HCT116 (cell line): ENCODE measurements at regions not wholly inside any gene's neighbourhood (a gene's known extent, or its start where the extent isn't known, plus 50 kb on each side); places are given as distances from the start of the nearest gene placed in this dataset.

Experiments used
- ATAC-seq: fragments of 200-7000 bp; cut with Tn5 transposase; 2 replicates; pipeline ENCODE4 v1.9.1; 2020; ENCODE audit warnings: mild to moderate bottlenecking, moderate library complexity
- BruUV-seq: library from RNA; stranded (reverse); fragments of 400-500 nt; replicated peaks from 2 replicates; lab custom pipeline; 2021; lab: Mats Ljungman, UMichigan
- CTCF ChIA-PET: fragments of 300-600 bp; sonication (Branson Sonifier 250); formaldehyde crosslinking; loops from one replicate; lab custom pipeline; 2021; ENCODE audit warnings: antibody characterized with exemption; lab: Charles Lee
- POLR2A ChIA-PET: fragments of 300-600, 350-600 bp; sonication (Branson Sonifier 250); formaldehyde crosslinking; loops from one replicate; lab custom pipeline; 2021; ENCODE audit warnings: antibody characterized with exemption; lab: Charles Lee
- RAD21 ChIA-PET, 2 experiments: fragments of 300-600 bp; sonication (Branson Sonifier 250); formaldehyde crosslinking; loops; one replicate each; lab custom pipeline; 2023; ENCODE audit warnings: low total read pairs in 2 of 2; ENCODE audit not compliant: uncharacterized antibody in 2 of 2, unreplicated experiment in 2 of 2, low non-redundant PET in 1 of 2; lab: Charles Lee
- DNase-seq: peaks from one replicate; pipeline ENCODE4 v3.0.0-alpha.2; 2010; ENCODE audit warnings: low read depth, low spot score
- H2AFZ ChIP-seq: fragments of 200-600 bp; shearing (Covaris generic), sonication (generic); 2 replicates; pipeline ENCODE4 v1.6.1; 2017; ENCODE audit warnings: low read depth, mixed run types, mixed read lengths, antibody characterized with exemption, low read length; ENCODE audit not compliant: poor library complexity, severe bottlenecking
- H3K27ac ChIP-seq: 2 replicates; pipeline ENCODE4 v1.5.1; 2012; ENCODE audit warnings: low read depth, low read length
- H3K27me3 ChIP-seq: fragments of 200-600 bp; sonication (generic); 2 replicates; pipeline ENCODE4 v1.6.1; 2016; ENCODE audit warnings: mixed run types, low read length, mixed read lengths; ENCODE audit not compliant: insufficient read depth
- H3K36me3 ChIP-seq, 2 experiments: fragments of 200-500 bp in 1 of 2; fragments of 200-600 bp in 1 of 2; sonication (Bioruptor generic) in 1 of 2; sonication (generic) in 1 of 2; 2 replicates each; pipeline versions ENCODE4 v1.5.1 to v1.6.1; 2014 to 2016; ENCODE audit warnings: low read length in 2 of 2, inconsistent platforms in 1 of 2, mixed read lengths in 1 of 2, mixed run types in 1 of 2; ENCODE audit not compliant: insufficient read depth in 2 of 2, control insufficient read depth in 1 of 2
- H3K4me1 ChIP-seq, 2 experiments: fragments of 200-600 bp in 1 of 2; sonication (generic) in 1 of 2; 2 replicates each; pipeline versions ENCODE4 v1.5.1 to v1.6.1; 2012 to 2017; ENCODE audit warnings: low read length in 2 of 2, inconsistent platforms in 1 of 2, mild to moderate bottlenecking in 1 of 2, mixed read lengths in 1 of 2, mixed run types in 1 of 2, moderate library complexity in 1 of 2; ENCODE audit not compliant: insufficient read depth in 2 of 2, control insufficient read depth in 1 of 2
- H3K4me2 ChIP-seq: fragments of 200-600 bp; sonication (generic); 2 replicates; pipeline ENCODE4 v1.6.1; 2017; ENCODE audit warnings: mixed run types, low read length, mixed read lengths
- H3K4me3 ChIP-seq, 2 experiments: fragments of 200-600 bp in 1 of 2; sonication (generic) in 1 of 2; replicated peaks in 1 of 2; 2 replicates each; pipeline ENCODE4 v1.5.1; 2011 to 2016; ENCODE audit warnings: low read length in 2 of 2, control low read depth in 1 of 2, low read depth in 1 of 2, mild to moderate bottlenecking in 1 of 2, mixed read lengths in 1 of 2, mixed run types in 1 of 2
- H3K79me2 ChIP-seq: fragments of 200-600 bp; sonication (generic); 2 replicates; pipeline ENCODE4 v1.6.1; 2017; ENCODE audit warnings: mild to moderate bottlenecking, mixed run types, low read length, moderate library complexity, mixed read lengths; ENCODE audit not compliant: insufficient read depth
- H3K9ac ChIP-seq: fragments of 200-600 bp; sonication (generic); 2 replicates; pipeline ENCODE4 v1.6.1; 2016; ENCODE audit warnings: low read length, mixed read lengths
- H3K9me2 ChIP-seq: fragments of 200-600 bp; sonication (generic), shearing (Covaris generic); 2 replicates; pipeline ENCODE4 v1.6.1; 2017; ENCODE audit warnings: mixed run types, mild to moderate bottlenecking, moderate library complexity; ENCODE audit not compliant: insufficient read depth
- H3K9me3 ChIP-seq, 2 experiments: fragments of 200-500 bp in 1 of 2; fragments of 200-600 bp in 1 of 2; sonication (Bioruptor generic) in 1 of 2; sonication (generic) in 1 of 2; 2 replicates each; pipeline ENCODE4 v1.6.1; 2014 to 2017; ENCODE audit warnings: low read length in 2 of 2, mixed read lengths in 2 of 2, inconsistent platforms in 1 of 2, low read depth in 1 of 2, mild to moderate bottlenecking in 1 of 2, mixed run types in 1 of 2, moderate library complexity in 1 of 2; ENCODE audit not compliant: control insufficient read depth in 1 of 2, insufficient read depth in 1 of 2
- H4K20me1 ChIP-seq: fragments of 200-600 bp; sonication (generic), shearing (Covaris generic); 2 replicates; pipeline ENCODE4 v1.6.1; 2017; ENCODE audit warnings: mixed run types, mild to moderate bottlenecking, moderate library complexity; ENCODE audit not compliant: insufficient read depth
- ATF3 ChIP-seq: IDR thresholded peaks from 2 replicates; pipeline ENCODE4 v1.6.1; 2012
- CTCF ChIP-seq, 3 experiments: fragments of 200-600 bp in 1 of 3; sonication (generic) in 1 of 3; IDR thresholded peaks in 2 of 3; conservative IDR thresholded peaks in 1 of 3; 2 replicates each; pipeline ENCODE4 v1.5.1; 2012 to 2017; ENCODE audit warnings: low read depth in 2 of 3, low read length in 2 of 3, antibody characterized with exemption in 1 of 3, borderline replicate concordance in 1 of 3, control low read depth in 1 of 3, mild to moderate bottlenecking in 1 of 3, mixed read lengths in 1 of 3, mixed run types in 1 of 3, moderate library complexity in 1 of 3; ENCODE audit not compliant: insufficient read depth in 1 of 3
- EGR1 ChIP-seq: IDR thresholded peaks from 2 replicates; pipeline ENCODE4 v1.6.1; 2012; ENCODE audit warnings: low read depth
- ELF1 ChIP-seq: IDR thresholded peaks from 2 replicates; pipeline ENCODE4 v1.6.1; 2012; ENCODE audit warnings: low read depth, borderline replicate concordance
- EZH2 ChIP-seq: fragments of 200-600 bp; sonication (generic); IDR thresholded peaks from 2 replicates; pipeline ENCODE4 v1.6.1; 2017; ENCODE audit warnings: antibody characterized with exemption, mixed run types
- EZH2phosphoT487 ChIP-seq: fragments of 200-600 bp; IDR thresholded peaks from 2 replicates; pipeline ENCODE4 v1.6.1; 2018; ENCODE audit warnings: antibody characterized with exemption, borderline replicate concordance
- FOSL1 ChIP-seq: IDR thresholded peaks from 2 replicates; pipeline ENCODE4 v1.6.1; 2012; ENCODE audit warnings: low read depth
- JUND ChIP-seq: IDR thresholded peaks from 2 replicates; pipeline ENCODE4 v1.6.1; 2012
- POLR2AphosphoS5 ChIP-seq: IDR thresholded peaks from 2 replicates; pipeline ENCODE4 v1.6.1; 2011; ENCODE audit warnings: mild to moderate bottlenecking, low read depth, low read length, moderate library complexity
- REST ChIP-seq: IDR thresholded peaks from 2 replicates; pipeline ENCODE4 v1.6.1; 2012; ENCODE audit warnings: low read depth
- SIN3A ChIP-seq: IDR thresholded peaks from 2 replicates; pipeline ENCODE4 v1.6.1; 2012; ENCODE audit warnings: low read depth
- SP1 ChIP-seq: IDR thresholded peaks from 2 replicates; pipeline ENCODE4 v1.6.1; 2012; ENCODE audit warnings: low read depth
- YY1 ChIP-seq: IDR thresholded peaks from 2 replicates; pipeline ENCODE4 v1.6.1; 2011; ENCODE audit warnings: low read length, low read depth, moderate library complexity, mild to moderate bottlenecking; ENCODE audit not compliant: insufficient replicate concordance; ENCODE audit errors: extremely low read depth
- ZBTB33 ChIP-seq: IDR thresholded peaks from 2 replicates; pipeline ENCODE4 v1.6.1; 2011; ENCODE audit warnings: mild to moderate bottlenecking, low read length, moderate library complexity; ENCODE audit not compliant: insufficient replicate concordance; ENCODE audit errors: extremely low read depth
- intact Hi-C: fragments of 100-400 bp; cut with micrococcal nuclease; formaldehyde crosslinking; loops from 2 replicates; pipeline ENCODE4 v1.10.0; 2022

GRCh38 chrX:16310326-16310725 is 143.0 kb downstream of the MAGEB17 start:
- no peak overlapping the region for H3K9ac ChIP-seq
- CTCF ChIA-PET: no interaction called here
- no peak for DNase-seq

More at GRCh38 chrX:16310326-16310725, 143.0 kb downstream of the MAGEB17 start:
- no peaks in the 10 kb centered on the region for H3K27me3 ChIP-seq
- H3K79me2 ChIP-seq: no peaks in the 10 kb centered on the region
- H3K27ac ChIP-seq: no peak overlapping the region
- no peaks in the 10 kb centered on the region for H3K4me1 ChIP-seq
- H3K4me2 ChIP-seq: no peak overlapping the region
- no peaks in the 10 kb centered on the region for H3K9me2 ChIP-seq
- intact Hi-C loops: no loop called here
- TF ChIP-seq ZBTB33 (no peak), JUND (no peak), EZH2phosphoT487 (no peak), ATF3 (no peak), EZH2 (no peak), SIN3A (no peak), YY1 (no peak), REST (no peak), ELF1 (no peak), CTCF (IDR thresholded peaks at IDR 0.05 in 2 of 3, conservative IDR thresholded peaks at IDR 0.05 in 1 of 3; ENCODE audit: borderline replicate concordance in 1 of 3, insufficient read depth in 1 of 3, low read depth in 2 of 3, low read length in 2 of 3) (no peak), SP1 (no peak), POLR2AphosphoS5 (no peak), EGR1 (no peak), FOSL1 (no peak)
- ATAC-seq: no peak
- H3K4me3 ChIP-seq: no peak overlapping the region
- H3K9me3 ChIP-seq: no peaks in the 10 kb centered on the region
- POLR2A ChIA-PET: no interaction called here
- H2AFZ ChIP-seq: no peak overlapping the region
- no TSS peak for BruUV-seq
- H4K20me1 ChIP-seq: no peaks in the 10 kb centered on the region
- no peaks in the 10 kb centered on the region for H3K36me3 ChIP-seq
- RAD21 ChIA-PET: no interaction called here
